Mesenchymal stem cell (in vitro differentiated cells and primary cell): ENCODE measurements at regions not wholly inside any gene's neighbourhood (a gene's known extent, or its start where the extent isn't known, plus 50 kb on each side); places are given as distances from the start of the nearest gene placed in this dataset.
"Not testable (repeated sequence)": the region's sequence is repeated elsewhere in the genome, so short reads cannot be mapped to it uniquely, and the experiment has no call there.

Source experiments
- DNase-seq: peaks from one replicate; pipeline ENCODE4 v3.0.0-alpha.2; 2013
- H2AFZ ChIP-seq: one replicate; pipeline ENCODE4 v1.6.1; 2013; ENCODE audit warnings: low read depth, mild to moderate bottlenecking, control low read depth, inconsistent platforms, low read length, moderate library complexity
- H2AK5ac ChIP-seq: 2 replicates; pipeline ENCODE4 v1.6.1; 2013; ENCODE audit warnings: low read length, moderate library complexity, mild to moderate bottlenecking, inconsistent platforms; ENCODE audit not compliant: severe bottlenecking
- H2BK120ac ChIP-seq: one replicate; pipeline ENCODE4 v1.6.1; 2013; ENCODE audit warnings: low read depth, mild to moderate bottlenecking, inconsistent platforms, low read length, moderate library complexity
- H2BK12ac ChIP-seq, 2 experiments: one replicate each; pipeline ENCODE4 v1.6.1; 2013; ENCODE audit warnings: inconsistent platforms in 2 of 2, low read length in 2 of 2, mild to moderate bottlenecking in 2 of 2, moderate library complexity in 2 of 2, control low read depth in 1 of 2
- H2BK15ac ChIP-seq: one replicate; pipeline ENCODE4 v1.6.1; 2013; ENCODE audit warnings: mild to moderate bottlenecking, low read depth, inconsistent platforms; ENCODE audit not compliant: poor library complexity, severe bottlenecking
- H2BK5ac ChIP-seq: 2 replicates; pipeline ENCODE4 v1.6.1; 2013; ENCODE audit warnings: low read depth, mild to moderate bottlenecking, low read length, control low read depth, inconsistent platforms; ENCODE audit not compliant: poor library complexity, severe bottlenecking
- H3K14ac ChIP-seq, 2 experiments: one replicate each; pipeline ENCODE4 v1.6.1; 2013; ENCODE audit warnings: inconsistent platforms in 2 of 2, low read length in 2 of 2, control low read depth in 1 of 2, mild to moderate bottlenecking in 1 of 2, moderate library complexity in 1 of 2
- H3K18ac ChIP-seq, 2 experiments: one replicate each; pipeline ENCODE4 v1.6.1; 2013; ENCODE audit warnings: inconsistent platforms in 2 of 2, low read length in 2 of 2, control low read depth in 1 of 2, low read depth in 1 of 2, mild to moderate bottlenecking in 1 of 2
- H3K23ac ChIP-seq, 2 experiments: one replicate each; pipeline ENCODE4 v1.6.1; 2013; ENCODE audit warnings: inconsistent platforms in 2 of 2, low read length in 2 of 2, mild to moderate bottlenecking in 2 of 2, moderate library complexity in 2 of 2, control low read depth in 1 of 2
- H3K27ac ChIP-seq: 2 replicates; pipeline ENCODE4 v1.5.1; 2013; ENCODE audit warnings: mild to moderate bottlenecking, moderate library complexity, low read length, control low read depth, inconsistent platforms; ENCODE audit not compliant: poor library complexity, severe bottlenecking
- H3K27me3 ChIP-seq, 2 experiments: 2 replicates each; pipeline versions ENCODE4 v1.6.1 to v1.7.0; 2013; ENCODE audit warnings: low read length in 2 of 2, mild to moderate bottlenecking in 2 of 2, moderate library complexity in 2 of 2, control low read depth in 1 of 2, inconsistent platforms in 1 of 2; ENCODE audit not compliant: control insufficient read depth in 1 of 2, insufficient read depth in 1 of 2
- H3K36me3 ChIP-seq, 2 experiments: 2 replicates each; pipeline versions ENCODE4 v1.6.1 to v1.7.0; 2013; ENCODE audit warnings: low read length in 2 of 2, control low read depth in 1 of 2, inconsistent platforms in 1 of 2, low read depth in 1 of 2, mild to moderate bottlenecking in 1 of 2; ENCODE audit not compliant: insufficient read depth in 2 of 2, control insufficient read depth in 1 of 2
- H3K4ac ChIP-seq, 2 experiments: one replicate each; pipeline ENCODE4 v1.6.1; 2013; ENCODE audit warnings: inconsistent platforms in 2 of 2, low read length in 2 of 2, mild to moderate bottlenecking in 2 of 2, moderate library complexity in 2 of 2, control low read depth in 1 of 2, low read depth in 1 of 2
- H3K4me1 ChIP-seq: 2 replicates; pipeline ENCODE4 v1.6.1; 2013; ENCODE audit warnings: low read depth, low read length, control low read depth; ENCODE audit not compliant: control insufficient read depth, insufficient read depth
- H3K4me2 ChIP-seq: 2 replicates; pipeline ENCODE4 v1.6.1; 2013; ENCODE audit warnings: low read length, mild to moderate bottlenecking, inconsistent platforms; ENCODE audit not compliant: poor library complexity, severe bottlenecking
- H3K4me3 ChIP-seq, 2 experiments: 2 replicates each; pipeline versions ENCODE4 v1.5.1 to v1.7.0; 2013; ENCODE audit warnings: low read length in 2 of 2, mild to moderate bottlenecking in 2 of 2, control low read depth in 1 of 2, low read depth in 1 of 2; ENCODE audit not compliant: insufficient read depth in 1 of 2
- H3K79me1 ChIP-seq: replicated peaks from 2 replicates; pipeline ENCODE4 v1.6.1; 2013; ENCODE audit warnings: mild to moderate bottlenecking, control low read depth, low read length, inconsistent platforms; ENCODE audit not compliant: poor library complexity, severe bottlenecking
- H3K9ac ChIP-seq: 2 replicates; pipeline ENCODE4 v1.7.0; 2013; ENCODE audit warnings: mild to moderate bottlenecking, low read length, moderate library complexity
- H3K9me3 ChIP-seq: 2 replicates; pipeline ENCODE4 v1.7.0; 2013; ENCODE audit warnings: mild to moderate bottlenecking, low read length; ENCODE audit not compliant: control insufficient read depth
- H4K8ac ChIP-seq: one replicate; pipeline ENCODE4 v1.6.1; 2013; ENCODE audit warnings: inconsistent platforms, mild to moderate bottlenecking, low read length, moderate library complexity
- H4K91ac ChIP-seq: one replicate; pipeline ENCODE4 v1.6.1; 2013; ENCODE audit warnings: mild to moderate bottlenecking, low read length, inconsistent platforms
- WGBS: methylation state at CpG from one replicate; pipeline ENCODE4 v1.1.7; 2013; ENCODE audit warnings: mixed read lengths; 5-methylcytosine and 5-hydroxymethylcytosine counted together

DNA sequence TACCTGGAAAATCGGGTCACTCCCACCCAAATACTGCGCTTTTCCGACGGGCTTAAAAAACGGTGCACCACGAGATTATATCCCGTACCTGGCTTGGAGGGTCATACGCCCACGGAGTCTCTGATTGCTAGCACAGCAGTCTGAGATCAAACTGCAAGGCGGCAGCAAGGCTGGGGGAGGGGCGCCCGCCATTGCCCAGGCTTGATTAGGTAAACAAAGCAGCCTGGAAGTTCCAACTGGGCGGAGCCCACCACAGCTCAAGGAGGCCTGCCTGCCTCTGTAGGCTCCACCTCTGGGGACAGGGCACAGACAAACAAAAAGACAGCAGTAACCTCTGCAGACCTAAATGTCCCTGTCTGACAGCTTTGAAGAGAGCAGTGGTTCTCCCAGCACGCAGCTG, 64.5 kb upstream of the OR5P2 start:
- not testable (repeated sequence) for H3K9me3 ChIP-seq, H2BK5ac ChIP-seq, H4K91ac ChIP-seq, H3K4ac ChIP-seq, H3K14ac ChIP-seq, H3K9ac ChIP-seq, H3K4me1 ChIP-seq, H3K18ac ChIP-seq, H3K27ac ChIP-seq, H3K23ac ChIP-seq, H2BK120ac ChIP-seq, H3K79me1 ChIP-seq, H2AK5ac ChIP-seq, H2BK12ac ChIP-seq, H4K8ac ChIP-seq, H3K36me3 ChIP-seq, DNase-seq, H2AFZ ChIP-seq, H3K4me3 ChIP-seq, H2BK15ac ChIP-seq, H3K4me2 ChIP-seq, H3K27me3 ChIP-seq
- 69% methylated on average over 6 of the region's 14 CpGs for WGBS

DNA sequence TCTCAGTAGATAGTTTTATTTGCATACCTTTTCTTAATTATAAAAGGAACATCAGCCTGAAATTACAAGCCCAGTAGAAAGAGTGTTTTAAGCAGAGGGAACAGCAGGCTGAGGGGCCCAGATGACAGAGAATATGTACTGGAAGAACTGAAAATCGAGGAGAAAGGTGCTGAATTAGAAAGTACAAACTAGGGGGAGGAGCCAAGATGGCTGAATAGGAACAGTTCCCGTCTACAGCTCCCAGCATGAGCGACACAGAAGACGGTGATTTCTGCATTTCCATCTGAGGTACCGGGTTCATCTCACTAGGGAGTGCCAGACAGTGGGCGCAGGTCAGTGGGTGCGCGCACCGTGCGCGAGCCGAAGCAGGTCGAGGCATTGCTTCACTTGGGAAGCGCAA, 64.1 kb upstream of the OR5P2 start:
- H3K79me1 ChIP-seq, H2BK15ac ChIP-seq, H3K4me2 ChIP-seq, H3K4me3 ChIP-seq, H4K91ac ChIP-seq, H2AFZ ChIP-seq, H3K27me3 ChIP-seq, H3K36me3 ChIP-seq, H4K8ac ChIP-seq, H3K9me3 ChIP-seq, H3K4me1 ChIP-seq, H2BK5ac ChIP-seq, H3K27ac ChIP-seq, H3K18ac ChIP-seq, H3K4ac ChIP-seq, H3K9ac ChIP-seq, H2BK12ac ChIP-seq, H2BK120ac ChIP-seq, H3K14ac ChIP-seq, H3K23ac ChIP-seq, DNase-seq, H2AK5ac ChIP-seq: not testable (repeated sequence)
- 89% methylated on average over 14 of the region's 14 CpGs for WGBS

DNA sequence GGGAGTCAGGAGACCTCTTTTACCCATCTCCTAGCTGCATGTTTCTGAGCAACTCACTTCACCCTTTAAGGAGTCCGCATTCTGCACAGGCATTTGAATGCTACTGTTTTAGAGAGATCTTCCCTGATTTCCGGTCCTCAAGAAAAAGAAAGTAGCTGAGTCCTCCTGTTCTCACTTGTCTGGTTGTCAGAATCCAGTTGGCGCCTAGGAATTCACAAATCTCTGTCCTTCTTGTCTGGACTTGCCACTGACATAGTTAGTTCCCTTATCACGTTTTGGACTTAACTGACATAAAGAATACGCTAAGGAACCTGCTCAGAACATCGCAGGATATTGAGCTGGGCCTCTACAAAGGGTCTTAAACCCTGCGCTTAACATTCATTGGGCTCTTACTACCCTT, 61.3 kb upstream of the OR5P2 start:
- no peak for DNase-seq
- H3K36me3 ChIP-seq: no peaks in the 10 kb centered on the region
- no peak overlapping the region for H3K4me2 ChIP-seq
- H2BK12ac ChIP-seq: no peak overlapping the region
- no peak overlapping the region for H4K91ac ChIP-seq
- no peak overlapping the region for H2AFZ ChIP-seq
- H3K4me3 ChIP-seq: no peak overlapping the region
- H2BK120ac ChIP-seq: no peak overlapping the region
- H3K4me1 ChIP-seq: peaks cover 2% of the 10 kb centered on the region
- H2BK5ac ChIP-seq: no peak overlapping the region
- no peak overlapping the region for H3K14ac ChIP-seq
- H3K9me3 ChIP-seq: no peaks in the 10 kb centered on the region
- H2BK15ac ChIP-seq: no peak overlapping the region
- H3K27me3 ChIP-seq: peaks cover 0 to 6% of the 10 kb centered on the region in 2 experiments
- 81% methylated on average over 7 of the region's 7 CpGs for WGBS
- H3K4ac ChIP-seq: no peak overlapping the region
- no peak overlapping the region for H3K9ac ChIP-seq
- no peak overlapping the region for H3K23ac ChIP-seq
- H3K79me1 ChIP-seq: no peaks in the 10 kb centered on the region
- H3K18ac ChIP-seq: no peak overlapping the region
- H2AK5ac ChIP-seq: no peak overlapping the region
- H3K27ac ChIP-seq: no peak overlapping the region
- H4K8ac ChIP-seq: no peak overlapping the region

DNA sequence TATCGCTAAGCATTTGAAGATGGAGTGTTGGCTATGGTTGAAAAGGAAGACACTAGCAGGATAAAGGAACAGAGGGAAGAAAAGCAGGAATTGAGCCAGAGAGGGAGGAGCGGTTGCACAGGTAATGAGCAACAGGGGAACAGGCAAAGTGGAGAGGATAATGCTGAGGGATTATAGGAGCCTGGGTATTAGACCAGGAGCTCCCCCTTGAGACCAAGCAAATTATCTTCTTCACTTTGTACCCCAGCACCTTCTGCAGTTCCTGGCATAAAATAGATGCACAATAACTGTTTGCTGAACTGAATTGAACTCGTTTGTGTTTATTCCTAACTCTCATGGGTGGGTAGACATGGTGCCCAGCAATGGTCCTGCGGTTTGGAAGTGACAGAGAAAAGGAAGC, 54.6 kb upstream of the OR5P2 start:
- peaks cover 0 to 27% of the 10 kb centered on the region in 2 experiments for H3K27me3 ChIP-seq
- no peak overlapping the region for H4K91ac ChIP-seq
- H3K27ac ChIP-seq: no peak overlapping the region
- DNase-seq: no peak
- H3K23ac ChIP-seq: no peak overlapping the region
- H3K4ac ChIP-seq: no peak overlapping the region
- no peak overlapping the region for H3K18ac ChIP-seq
- no peaks in the 10 kb centered on the region for H3K36me3 ChIP-seq
- H3K4me3 ChIP-seq: no peak overlapping the region
- peaks cover 2% of the 10 kb centered on the region for H3K4me1 ChIP-seq
- WGBS: 75% methylated on average over 4 of the region's 4 CpGs
- no peak overlapping the region for H3K14ac ChIP-seq
- H2AFZ ChIP-seq: no peak overlapping the region
- no peak overlapping the region for H3K4me2 ChIP-seq
- H4K8ac ChIP-seq: no peak overlapping the region
- H3K9me3 ChIP-seq: no peaks in the 10 kb centered on the region
- no peak overlapping the region for H2BK15ac ChIP-seq
- no peak overlapping the region for H3K9ac ChIP-seq
- no peaks in the 10 kb centered on the region for H3K79me1 ChIP-seq
- H2BK12ac ChIP-seq: no peak overlapping the region
- H2BK120ac ChIP-seq: no peak overlapping the region
- H2BK5ac ChIP-seq: no peak overlapping the region
- no peak overlapping the region for H2AK5ac ChIP-seq
